ENCODE measurements at regions not wholly inside any gene's neighbourhood (a gene's known extent, or its start where the extent isn't known, plus 50 kb on each side); places are given as distances from the start of the nearest gene placed in this dataset.

GRCh38 chr7:27409311-27409710 is 166.7 kb downstream of the EVX1 start (continued):
- TF ChIP-seq, protein P1, sequence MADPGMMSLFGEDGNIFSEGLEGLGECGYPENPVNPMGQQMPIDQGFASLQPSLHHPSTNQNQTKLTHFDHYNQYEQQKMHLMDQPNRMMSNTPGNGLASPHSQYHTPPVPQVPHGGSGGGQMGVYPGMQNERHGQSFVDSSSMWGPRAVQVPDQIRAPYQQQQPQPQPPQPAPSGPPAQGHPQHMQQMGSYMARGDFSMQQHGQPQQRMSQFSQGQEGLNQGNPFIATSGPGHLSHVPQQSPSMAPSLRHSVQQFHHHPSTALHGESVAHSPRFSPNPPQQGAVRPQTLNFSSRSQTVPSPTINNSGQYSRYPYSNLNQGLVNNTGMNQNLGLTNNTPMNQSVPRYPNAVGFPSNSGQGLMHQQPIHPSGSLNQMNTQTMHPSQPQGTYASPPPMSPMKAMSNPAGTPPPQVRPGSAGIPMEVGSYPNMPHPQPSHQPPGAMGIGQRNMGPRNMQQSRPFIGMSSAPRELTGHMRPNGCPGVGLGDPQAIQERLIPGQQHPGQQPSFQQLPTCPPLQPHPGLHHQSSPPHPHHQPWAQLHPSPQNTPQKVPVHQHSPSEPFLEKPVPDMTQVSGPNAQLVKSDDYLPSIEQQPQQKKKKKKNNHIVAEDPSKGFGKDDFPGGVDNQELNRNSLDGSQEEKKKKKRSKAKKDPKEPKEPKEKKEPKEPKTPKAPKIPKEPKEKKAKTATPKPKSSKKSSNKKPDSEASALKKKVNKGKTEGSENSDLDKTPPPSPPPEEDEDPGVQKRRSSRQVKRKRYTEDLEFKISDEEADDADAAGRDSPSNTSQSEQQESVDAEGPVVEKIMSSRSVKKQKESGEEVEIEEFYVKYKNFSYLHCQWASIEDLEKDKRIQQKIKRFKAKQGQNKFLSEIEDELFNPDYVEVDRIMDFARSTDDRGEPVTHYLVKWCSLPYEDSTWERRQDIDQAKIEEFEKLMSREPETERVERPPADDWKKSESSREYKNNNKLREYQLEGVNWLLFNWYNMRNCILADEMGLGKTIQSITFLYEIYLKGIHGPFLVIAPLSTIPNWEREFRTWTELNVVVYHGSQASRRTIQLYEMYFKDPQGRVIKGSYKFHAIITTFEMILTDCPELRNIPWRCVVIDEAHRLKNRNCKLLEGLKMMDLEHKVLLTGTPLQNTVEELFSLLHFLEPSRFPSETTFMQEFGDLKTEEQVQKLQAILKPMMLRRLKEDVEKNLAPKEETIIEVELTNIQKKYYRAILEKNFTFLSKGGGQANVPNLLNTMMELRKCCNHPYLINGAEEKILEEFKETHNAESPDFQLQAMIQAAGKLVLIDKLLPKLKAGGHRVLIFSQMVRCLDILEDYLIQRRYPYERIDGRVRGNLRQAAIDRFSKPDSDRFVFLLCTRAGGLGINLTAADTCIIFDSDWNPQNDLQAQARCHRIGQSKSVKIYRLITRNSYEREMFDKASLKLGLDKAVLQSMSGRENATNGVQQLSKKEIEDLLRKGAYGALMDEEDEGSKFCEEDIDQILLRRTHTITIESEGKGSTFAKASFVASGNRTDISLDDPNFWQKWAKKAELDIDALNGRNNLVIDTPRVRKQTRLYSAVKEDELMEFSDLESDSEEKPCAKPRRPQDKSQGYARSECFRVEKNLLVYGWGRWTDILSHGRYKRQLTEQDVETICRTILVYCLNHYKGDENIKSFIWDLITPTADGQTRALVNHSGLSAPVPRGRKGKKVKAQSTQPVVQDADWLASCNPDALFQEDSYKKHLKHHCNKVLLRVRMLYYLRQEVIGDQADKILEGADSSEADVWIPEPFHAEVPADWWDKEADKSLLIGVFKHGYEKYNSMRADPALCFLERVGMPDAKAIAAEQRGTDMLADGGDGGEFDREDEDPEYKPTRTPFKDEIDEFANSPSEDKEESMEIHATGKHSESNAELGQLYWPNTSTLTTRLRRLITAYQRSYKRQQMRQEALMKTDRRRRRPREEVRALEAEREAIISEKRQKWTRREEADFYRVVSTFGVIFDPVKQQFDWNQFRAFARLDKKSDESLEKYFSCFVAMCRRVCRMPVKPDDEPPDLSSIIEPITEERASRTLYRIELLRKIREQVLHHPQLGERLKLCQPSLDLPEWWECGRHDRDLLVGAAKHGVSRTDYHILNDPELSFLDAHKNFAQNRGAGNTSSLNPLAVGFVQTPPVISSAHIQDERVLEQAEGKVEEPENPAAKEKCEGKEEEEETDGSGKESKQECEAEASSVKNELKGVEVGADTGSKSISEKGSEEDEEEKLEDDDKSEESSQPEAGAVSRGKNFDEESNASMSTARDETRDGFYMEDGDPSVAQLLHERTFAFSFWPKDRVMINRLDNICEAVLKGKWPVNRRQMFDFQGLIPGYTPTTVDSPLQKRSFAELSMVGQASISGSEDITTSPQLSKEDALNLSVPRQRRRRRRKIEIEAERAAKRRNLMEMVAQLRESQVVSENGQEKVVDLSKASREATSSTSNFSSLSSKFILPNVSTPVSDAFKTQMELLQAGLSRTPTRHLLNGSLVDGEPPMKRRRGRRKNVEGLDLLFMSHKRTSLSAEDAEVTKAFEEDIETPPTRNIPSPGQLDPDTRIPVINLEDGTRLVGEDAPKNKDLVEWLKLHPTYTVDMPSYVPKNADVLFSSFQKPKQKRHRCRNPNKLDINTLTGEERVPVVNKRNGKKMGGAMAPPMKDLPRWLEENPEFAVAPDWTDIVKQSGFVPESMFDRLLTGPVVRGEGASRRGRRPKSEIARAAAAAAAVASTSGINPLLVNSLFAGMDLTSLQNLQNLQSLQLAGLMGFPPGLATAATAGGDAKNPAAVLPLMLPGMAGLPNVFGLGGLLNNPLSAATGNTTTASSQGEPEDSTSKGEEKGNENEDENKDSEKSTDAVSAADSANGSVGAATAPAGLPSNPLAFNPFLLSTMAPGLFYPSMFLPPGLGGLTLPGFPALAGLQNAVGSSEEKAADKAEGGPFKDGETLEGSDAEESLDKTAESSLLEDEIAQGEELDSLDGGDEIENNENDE (IDR thresholded peaks at IDR 0.05; ENCODE audit: insufficient replicate concordance, low read length), result no peak
- no peak for TF ChIP-seq SP2 (IDR thresholded peaks at IDR 0.05; ENCODE audit: low read length)
- TF ChIP-seq SIN3A (conservative IDR thresholded peaks at IDR 0.05 in 1 of 2, IDR thresholded peaks at IDR 0.05 in 1 of 2; ENCODE audit: low read depth in 1 of 2, low read length in 2 of 2), result no peak
- no peak for TF ChIP-seq TCF12 (IDR thresholded peaks at IDR 0.05; ENCODE audit: low read depth, low read length)
- no peak for TF ChIP-seq PHF8 (conservative IDR thresholded peaks at IDR 0.05; ENCODE audit: low read depth, low read length)
